NCI-H82 (cell line): ENCODE measurements at regions not wholly inside any gene's neighbourhood (a gene's known extent, or its start where the extent isn't known, plus 50 kb on each side); places are given as distances from the start of the nearest gene placed in this dataset.
"Not testable (repeated sequence)": the region's sequence is repeated elsewhere in the genome, so short reads cannot be mapped to it uniquely, and the experiment has no call there.

Source experiments
- DNase-seq: peaks from one replicate; lab custom pipeline; 2025; lab: John Stamatoyannopoulos, UW

DNA sequence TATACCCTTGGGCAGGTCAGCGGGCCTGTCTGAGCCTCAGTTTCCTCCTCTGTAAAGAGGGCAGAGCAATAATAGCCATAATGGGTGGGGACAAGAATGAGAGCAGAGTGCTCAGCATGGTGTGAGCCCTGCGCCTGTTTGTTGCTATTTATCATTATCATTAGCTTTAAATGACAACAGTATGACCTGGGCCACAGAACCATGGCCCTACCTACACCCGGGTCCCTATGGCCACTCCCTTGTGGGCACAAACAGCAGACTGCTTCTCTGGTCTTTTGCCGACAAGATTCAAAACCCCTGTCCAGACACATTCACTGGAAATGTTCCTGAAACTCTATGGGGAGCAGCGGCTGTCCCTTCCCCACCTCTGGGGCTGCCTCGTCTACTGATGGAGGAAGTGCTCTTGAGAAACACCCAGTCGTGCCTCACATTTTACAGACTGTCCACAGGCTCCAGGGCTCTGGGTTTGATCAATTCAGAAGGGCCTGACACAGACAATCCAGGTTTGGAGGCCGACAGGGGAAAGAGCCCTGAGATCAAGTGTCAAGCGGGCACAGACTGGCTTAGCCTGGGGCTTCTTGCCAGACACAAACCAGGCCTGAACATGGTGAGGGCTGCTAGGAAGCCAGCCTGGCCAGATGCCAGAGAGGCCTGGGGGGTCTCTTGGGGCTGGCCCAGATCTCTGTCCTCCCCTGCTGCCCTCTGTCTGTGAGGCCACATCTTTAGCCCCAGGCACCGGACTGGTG lies 112.5 kb upstream of the CD82 start:
- DNase-seq = no peak

DNA sequence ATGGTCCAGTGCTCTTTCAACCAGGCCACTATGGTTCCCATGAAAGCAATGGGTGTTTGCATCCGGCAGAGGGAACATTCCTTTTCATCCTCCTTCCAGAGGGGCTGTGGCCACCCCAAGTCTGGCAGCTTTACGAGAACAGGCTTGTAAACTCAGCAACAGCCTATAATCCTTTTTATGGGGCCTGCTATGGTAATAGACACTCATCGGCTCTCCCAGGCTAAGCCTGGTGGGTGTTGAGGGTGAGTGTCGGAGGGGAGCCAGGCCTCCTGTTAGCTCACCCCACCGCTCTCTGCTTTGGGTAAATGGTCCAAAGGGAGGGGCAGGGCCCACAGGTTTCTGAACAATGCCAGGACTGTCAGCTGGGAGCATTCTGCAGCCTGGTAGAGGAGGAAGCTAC lies 111.6 kb upstream of the CD82 start:
- DNase-seq = peak; percentile 23

- no peak for DNase-seq
These were observed 110.8 kb upstream of the CD82 start for GRCh38 chr11:44454666-44455065.

DNA sequence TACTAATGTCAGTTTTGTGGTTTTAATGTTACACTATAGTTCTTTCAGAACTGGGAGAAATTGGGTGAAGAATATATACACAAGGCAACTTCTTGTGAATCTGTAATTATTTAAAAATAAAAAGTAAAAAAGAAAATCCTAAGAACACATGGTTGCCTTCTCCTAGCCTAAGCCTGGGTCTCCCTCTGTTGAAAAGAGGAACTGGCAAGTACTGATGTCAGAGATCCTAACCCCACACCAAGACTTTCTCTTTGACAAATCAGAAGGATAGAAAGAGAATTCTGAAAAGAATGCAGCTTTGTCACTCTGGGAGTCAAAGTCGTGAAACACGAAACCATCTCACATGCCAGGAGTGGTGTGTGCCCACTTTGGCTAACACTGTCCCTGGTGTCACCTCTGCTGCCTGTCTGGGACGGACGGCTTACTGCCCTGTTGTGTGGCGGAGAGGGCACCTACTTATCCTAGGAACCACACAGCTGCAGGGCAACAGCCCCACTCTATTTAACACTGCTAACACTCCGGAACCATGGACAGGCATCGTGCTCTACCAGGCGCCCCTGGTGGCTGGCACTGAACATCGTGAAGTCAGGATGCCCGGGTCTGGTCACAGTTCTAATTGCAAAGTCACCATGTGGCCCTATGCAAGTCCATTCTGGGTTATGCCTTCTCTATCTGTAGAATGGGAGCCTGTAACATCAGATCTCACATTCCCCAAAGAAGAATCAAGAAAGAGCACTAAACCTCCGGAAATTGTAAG lies 108.7 kb upstream of the CD82 start:
- DNase-seq = peak; percentile 16

- no peak for DNase-seq
These were observed 107.6 kb upstream of the CD82 start for GRCh38 chr11:44457862-44458261.

DNA sequence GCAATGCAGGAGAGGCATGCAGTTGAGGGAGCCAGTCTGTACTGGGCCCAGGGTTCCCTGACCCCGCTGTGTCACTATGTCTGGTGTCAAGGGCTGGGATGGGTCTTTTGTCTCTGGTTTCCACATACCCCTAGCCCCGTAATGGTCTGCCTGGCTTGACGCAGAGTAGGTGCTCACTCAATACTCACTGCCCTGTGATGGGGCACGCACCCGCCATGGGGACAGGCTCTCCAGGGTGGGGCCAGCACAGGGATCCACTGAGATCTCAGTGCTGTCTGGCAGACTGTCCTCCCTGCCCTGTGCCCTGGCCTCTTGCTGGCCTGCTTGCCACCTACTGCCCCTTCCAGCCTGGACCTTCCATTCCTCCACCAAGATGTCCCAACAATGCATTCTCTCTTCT lies 101.7 kb upstream of the CD82 start:
- no peak for DNase-seq

- peak; percentile 2 for DNase-seq
These were observed 100.7 kb upstream of the CD82 start for GRCh38 chr11:44464741-44465140.

- no peak for DNase-seq
These were observed 98.8 kb upstream of the CD82 start for GRCh38 chr11:44466531-44467205.

DNA sequence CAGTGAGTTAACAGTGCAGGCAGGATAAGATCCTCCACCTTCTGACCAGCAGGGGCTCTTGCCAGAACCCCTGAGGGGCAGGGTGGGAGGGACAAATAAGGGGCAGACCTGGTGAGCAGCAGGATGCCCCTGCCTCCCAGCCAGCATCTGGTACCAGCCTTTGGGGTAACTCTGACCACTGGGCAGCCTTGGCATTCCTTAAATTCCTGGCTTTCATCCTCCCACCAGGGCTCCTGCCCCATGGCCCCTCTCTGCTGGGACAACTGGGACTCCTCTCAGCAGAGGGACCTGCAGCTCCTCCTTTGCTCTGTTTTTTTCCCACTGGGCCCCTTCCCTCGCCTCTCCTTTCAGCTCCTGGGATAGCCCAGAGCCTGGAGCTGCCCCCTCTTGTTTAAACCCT lies 98.0 kb upstream of the CD82 start:
- no peak for DNase-seq

DNA sequence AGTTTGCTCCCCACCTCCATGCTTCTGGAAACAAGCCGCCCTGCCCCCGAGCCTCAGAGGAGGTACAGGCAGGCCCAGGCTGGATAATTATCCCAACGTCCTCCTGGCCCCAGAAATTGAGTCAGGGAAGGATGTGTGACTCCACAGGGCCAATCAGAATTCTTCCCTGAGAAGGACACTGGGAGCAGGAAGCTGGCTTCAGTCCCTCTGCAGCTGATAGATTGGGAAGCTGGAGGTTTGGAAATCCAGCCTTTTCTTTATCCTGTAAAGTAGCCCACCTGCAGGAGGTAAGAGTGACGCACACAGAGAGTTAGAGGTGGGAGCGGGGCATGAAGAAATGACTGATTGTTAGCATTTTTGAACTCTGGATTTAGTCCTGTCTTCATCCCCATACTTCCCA lies 97.5 kb upstream of the CD82 start:
- no peak for DNase-seq

DNA sequence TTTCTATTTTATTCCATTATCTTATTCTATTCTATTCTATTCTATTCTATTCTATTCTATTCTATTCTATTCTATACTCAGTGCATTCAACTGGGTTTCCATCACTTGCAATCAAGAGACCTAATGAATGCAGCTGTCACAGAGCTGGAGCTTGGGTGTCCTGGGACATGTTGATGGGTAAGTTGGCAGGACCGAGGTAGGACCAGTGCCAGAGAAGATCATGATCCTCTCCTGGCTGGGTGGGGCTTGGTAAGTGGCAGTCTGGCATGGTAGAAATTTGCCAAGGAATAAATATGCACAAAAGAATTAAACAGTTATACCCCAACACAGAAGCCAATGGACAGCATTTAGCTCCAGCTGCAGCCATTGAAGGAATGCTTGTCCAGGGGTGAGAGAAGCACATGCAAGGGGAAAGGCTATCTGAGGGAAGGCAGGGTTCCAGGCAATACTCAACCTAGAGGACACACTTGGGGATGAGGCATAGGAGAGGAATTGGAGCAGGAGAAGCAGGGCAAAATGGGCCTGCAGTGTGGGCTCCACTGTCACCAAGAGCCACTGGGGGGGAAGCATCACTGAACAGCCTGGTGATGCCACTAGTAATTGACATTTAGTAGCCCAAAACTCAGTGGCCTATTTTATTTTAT lies 97.0 kb upstream of the CD82 start:
- no peak for DNase-seq

DNA sequence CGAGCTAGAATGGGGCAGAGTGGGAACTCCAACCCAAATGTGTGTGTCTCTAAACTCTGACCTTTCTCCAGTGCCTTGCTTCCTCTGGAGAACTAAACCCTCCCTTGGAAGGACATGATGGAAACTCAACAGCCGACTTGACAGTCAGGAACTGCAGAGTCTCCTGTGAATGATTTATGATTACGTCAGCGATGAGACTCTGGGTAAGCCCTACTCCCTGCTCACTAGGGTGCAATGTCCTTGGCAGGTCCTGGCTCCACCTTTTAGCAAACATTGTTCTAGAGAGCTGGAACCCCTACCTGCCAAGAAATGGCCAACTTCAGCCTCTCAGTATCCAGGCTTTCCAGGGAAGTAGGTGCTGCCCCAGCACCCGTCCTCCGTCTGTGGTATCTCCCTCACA lies 96.1 kb upstream of the CD82 start:
- no peak for DNase-seq

DNA sequence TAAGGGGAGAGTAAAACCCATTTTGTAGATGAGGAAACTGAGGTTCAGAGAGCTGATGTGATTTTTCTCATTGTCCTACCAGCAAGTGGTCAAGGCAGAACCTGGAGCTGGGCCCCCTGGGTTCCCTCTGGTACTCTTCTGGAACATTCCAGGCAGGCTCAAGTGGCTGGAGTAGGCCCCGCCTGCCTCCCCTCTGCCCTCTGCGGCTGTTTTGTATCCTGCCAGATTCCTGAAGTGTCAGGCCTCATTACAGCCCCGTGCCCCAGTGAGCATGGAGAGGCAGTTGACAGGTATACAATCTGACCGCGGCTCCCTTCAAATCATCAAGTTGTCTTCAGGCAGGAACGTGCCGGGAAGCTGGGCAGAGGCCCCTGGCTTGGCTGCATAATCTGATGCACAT lies 94.6 kb upstream of the CD82 start:
- DNase-seq = no peak

GRCh38 chr11:44471603-44472002 lies 93.9 kb upstream of the CD82 start:
- DNase-seq = no peak

DNA sequence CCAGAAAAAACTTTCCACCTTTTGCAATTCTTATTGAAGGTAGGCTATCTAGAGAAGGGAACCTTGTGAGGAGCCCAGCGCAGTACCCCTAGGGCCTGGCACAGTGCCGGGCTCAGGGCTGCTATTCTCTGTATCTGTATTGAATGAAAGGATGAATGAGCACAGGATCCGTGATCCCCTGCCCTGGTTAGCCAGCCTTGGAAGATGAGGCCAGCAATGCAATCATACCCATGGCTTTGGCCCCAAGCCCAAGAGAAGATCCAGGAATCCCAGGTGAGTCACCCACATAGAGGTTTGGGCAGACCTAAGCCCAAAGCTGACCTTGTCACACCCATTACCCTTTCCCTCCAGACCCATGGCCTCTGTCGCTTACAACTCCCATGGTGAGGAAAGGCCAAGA lies 92.5 kb upstream of the CD82 start:
- no peak for DNase-seq

GRCh38 chr11:44474702-44475101 lies 90.8 kb upstream of the CD82 start:
- DNase-seq = no peak

- no peak for DNase-seq
These were observed 90.3 kb upstream of the CD82 start for GRCh38 chr11:44475114-44475686.

GRCh38 chr11:44482338-44482737 lies 83.1 kb upstream of the CD82 start:
- DNase-seq = not testable (repeated sequence)

GRCh38 chr11:44483919-44484610 lies 81.4 kb upstream of the CD82 start:
- peak; percentile 49 for DNase-seq

DNA sequence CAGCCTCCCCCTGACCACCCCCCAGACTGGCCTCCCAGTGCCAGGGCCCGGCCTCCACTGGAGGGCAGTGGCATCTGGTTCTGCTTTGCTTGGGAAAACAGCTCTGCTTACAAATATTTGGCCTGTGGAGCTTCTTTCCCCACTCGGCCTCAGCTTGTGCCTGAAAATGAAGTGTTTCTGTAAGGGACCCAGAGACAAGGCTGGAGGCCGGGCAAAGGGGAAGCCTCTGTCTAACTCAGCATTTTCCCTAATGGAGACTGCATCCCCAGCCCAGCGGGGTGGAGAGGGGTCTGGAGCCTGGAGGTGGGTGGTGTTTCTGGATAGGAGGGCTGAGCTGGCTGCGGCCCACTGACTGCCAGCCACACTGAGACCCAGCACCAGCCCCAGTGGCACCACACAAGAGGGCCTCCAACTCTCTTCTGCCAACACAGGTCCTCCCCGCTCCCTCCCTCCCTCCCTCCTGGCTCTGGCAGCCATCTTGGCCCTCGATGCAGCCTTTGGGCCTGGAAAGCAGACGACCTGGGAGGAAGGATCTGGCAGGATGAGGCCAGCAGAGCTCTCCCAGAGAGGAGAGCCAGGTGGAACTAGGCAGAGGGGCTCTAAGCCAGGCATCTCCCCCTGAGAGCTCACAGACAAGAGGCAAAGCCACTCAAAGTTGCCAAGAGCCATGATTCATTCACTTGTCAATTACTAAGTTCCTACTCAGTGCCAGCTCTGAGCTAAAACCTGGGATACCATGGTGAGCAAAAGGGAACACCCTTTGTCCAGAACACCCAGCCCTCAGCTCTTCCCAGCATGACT lies 77.1 kb upstream of the CD82 start:
- no peak for DNase-seq

DNA sequence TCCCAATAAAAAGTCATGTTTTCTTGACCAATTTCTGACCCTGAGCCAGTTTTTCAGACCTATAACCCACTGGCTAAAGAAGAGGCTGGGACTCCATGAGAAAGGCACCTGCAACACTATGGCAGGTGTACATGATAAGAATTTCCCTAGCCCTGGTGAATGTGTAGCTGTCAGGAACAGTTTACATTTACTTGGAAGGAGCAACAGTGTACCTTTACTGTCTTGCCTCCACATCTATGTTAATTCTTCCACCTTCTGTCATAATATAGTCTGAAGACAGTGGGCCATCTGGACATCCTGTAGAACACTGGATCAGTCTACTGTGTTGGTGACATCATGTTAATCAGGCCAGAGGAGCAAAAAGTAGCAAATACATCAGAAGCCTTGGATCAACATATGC lies 72.1 kb upstream of the CD82 start:
- peak; percentile 56 for DNase-seq
